ENCODE measurements at regions not wholly inside any gene's neighbourhood (a gene's known extent, or its start where the extent isn't known, plus 50 kb on each side); places are given as distances from the start of the nearest gene placed in this dataset.

DNA sequence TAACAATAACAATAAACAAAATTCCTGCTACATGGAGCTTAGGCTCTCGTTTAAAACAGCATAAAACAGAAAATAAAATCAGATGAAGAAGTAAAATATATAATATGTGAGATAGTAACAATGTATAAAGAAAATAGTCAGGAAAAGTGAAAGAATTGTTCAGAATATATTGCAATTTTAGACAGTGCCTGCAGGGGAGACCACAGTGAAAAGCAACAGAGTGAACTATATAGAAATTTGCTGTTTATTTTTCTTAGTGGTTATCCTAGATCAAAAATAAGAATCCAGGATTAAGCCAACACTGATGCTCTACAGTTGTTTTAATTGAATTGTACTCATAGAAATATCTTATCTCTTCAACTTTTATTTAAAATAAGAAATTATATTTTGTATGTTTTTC lies 1639.0 kb upstream of the B3GALT2 start:
- no peak overlapping the region for H3K4me3 ChIP-seq (replicated peaks in 1 of 3)
- H3K27me3 ChIP-seq = no peaks in the 10 kb centered on the region
- TF ChIP-seq, protein P1, sequence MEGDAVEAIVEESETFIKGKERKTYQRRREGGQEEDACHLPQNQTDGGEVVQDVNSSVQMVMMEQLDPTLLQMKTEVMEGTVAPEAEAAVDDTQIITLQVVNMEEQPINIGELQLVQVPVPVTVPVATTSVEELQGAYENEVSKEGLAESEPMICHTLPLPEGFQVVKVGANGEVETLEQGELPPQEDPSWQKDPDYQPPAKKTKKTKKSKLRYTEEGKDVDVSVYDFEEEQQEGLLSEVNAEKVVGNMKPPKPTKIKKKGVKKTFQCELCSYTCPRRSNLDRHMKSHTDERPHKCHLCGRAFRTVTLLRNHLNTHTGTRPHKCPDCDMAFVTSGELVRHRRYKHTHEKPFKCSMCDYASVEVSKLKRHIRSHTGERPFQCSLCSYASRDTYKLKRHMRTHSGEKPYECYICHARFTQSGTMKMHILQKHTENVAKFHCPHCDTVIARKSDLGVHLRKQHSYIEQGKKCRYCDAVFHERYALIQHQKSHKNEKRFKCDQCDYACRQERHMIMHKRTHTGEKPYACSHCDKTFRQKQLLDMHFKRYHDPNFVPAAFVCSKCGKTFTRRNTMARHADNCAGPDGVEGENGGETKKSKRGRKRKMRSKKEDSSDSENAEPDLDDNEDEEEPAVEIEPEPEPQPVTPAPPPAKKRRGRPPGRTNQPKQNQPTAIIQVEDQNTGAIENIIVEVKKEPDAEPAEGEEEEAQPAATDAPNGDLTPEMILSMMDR (IDR thresholded peaks at IDR 0.05) = no peak
- no peak for TF ChIP-seq POLR2A (IDR thresholded peaks at IDR 0.05)
- no peak for DNase-seq
- no peaks in the 10 kb centered on the region for H3K9me3 ChIP-seq
- no peaks in the 10 kb centered on the region for H3K4me1 ChIP-seq
- no peak overlapping the region for H3K27ac ChIP-seq
- intact Hi-C loops (cut with DNase I) = no loop called here
- H3K36me3 ChIP-seq = no peaks in the 10 kb centered on the region
- WGBS, 2 donors = 77 to 79% methylated on average over 1 of the region's 1 CpG

DNA sequence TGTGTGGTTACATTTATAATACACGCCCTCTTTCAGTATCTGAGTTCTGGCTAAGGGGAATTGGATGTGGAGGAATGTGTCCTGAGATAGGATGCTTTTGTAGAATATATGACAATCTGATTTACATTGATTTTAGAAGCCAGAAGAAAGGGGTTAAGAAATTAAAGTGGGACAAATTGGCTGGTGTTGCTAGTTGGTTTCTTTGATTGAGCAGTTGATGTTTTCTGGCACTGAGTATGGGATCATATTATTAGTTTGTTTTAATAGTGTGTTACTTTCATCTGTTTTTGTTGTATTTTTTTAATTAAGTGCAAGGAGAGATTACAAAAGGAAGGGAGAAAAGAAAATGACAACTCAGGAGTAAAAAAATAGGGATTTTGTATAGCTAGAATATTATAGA lies 1634.7 kb upstream of the B3GALT2 start:
- DNase-seq = no peak
- H3K4me3 ChIP-seq (replicated peaks in 1 of 3) = no peak overlapping the region
- no peak for TF ChIP-seq POLR2A (IDR thresholded peaks at IDR 0.05)
- TF ChIP-seq, protein P1 (IDR thresholded peaks at IDR 0.05) = no peak
- 94 to 96% methylated on average over 1 of the region's 1 CpG for WGBS, 2 donors
- H3K36me3 ChIP-seq = no peaks in the 10 kb centered on the region
- H3K27me3 ChIP-seq = no peaks in the 10 kb centered on the region
- intact Hi-C loops (cut with DNase I) = no loop called here
- H3K9me3 ChIP-seq = no peaks in the 10 kb centered on the region
- no peak overlapping the region for H3K27ac ChIP-seq
- no peaks in the 10 kb centered on the region for H3K4me1 ChIP-seq

DNA sequence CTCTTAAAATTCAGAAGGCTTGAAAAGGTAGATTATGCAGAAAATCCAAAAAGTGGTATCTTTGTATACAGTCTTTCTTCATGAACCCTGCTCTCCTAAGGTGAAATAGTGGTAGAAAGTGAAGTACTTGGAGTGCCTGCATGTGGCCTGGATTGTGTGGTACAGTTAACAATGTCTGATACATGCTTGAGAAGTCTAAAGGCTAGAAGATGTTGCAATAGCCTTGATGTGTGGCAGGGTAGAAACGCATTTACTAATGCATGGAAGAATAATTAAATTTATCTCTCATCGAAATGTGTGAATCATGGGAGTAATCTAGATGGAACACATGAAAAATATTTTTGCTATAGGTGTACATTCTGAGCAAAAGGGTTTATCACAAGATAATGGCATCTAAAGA lies 1632.3 kb upstream of the B3GALT2 start:
- Histone ChIP-seq H3K27ac (no peak overlapping the region), H3K27me3 (no peaks in the 10 kb centered on the region), H3K4me3 (replicated peaks in 1 of 3) (no peak overlapping the region), H3K4me1 (no peaks in the 10 kb centered on the region), H3K9me3 (no peaks in the 10 kb centered on the region), H3K36me3 (no peaks in the 10 kb centered on the region)
- no peak for DNase-seq
- intact Hi-C loops (cut with DNase I) = no loop called here
- no peak for TF ChIP-seq POLR2A (IDR thresholded peaks at IDR 0.05)
- TF ChIP-seq, protein P1 (IDR thresholded peaks at IDR 0.05) = no peak
- 82 to 83% methylated on average over 2 of the region's 2 CpGs for whole genome bisulfite sequencing, 2 donors

- Histone ChIP-seq H3K4me3 (replicated peaks in 1 of 3) (no peak overlapping the region), H3K27me3 (no peaks in the 10 kb centered on the region), H3K36me3 (no peaks in the 10 kb centered on the region), H3K4me1 (no peaks in the 10 kb centered on the region), H3K27ac (no peak overlapping the region), H3K9me3 (no peaks in the 10 kb centered on the region)
- WGBS, 2 donors = 48 to 96% methylated on average over 2 of the region's 2 CpGs
- TF ChIP-seq, protein P1 (IDR thresholded peaks at IDR 0.05) = no peak
- TF ChIP-seq POLR2A (IDR thresholded peaks at IDR 0.05) = no peak
- intact Hi-C loops (cut with DNase I) = no loop called here
- no peak for DNase-seq
Measured at GRCh38 chr1:194816859-194817258, 1630.4 kb upstream of the B3GALT2 start.

GRCh38 chr1:194813096-194813495 lies 1626.7 kb upstream of the B3GALT2 start:
- intact Hi-C loops (cut with DNase I) = no loop called here

More at GRCh38 chr1:194813096-194813495, 1626.7 kb upstream of the B3GALT2 start:
- Histone ChIP-seq H3K9me3 (no peaks in the 10 kb centered on the region), H3K36me3 (no peaks in the 10 kb centered on the region), H3K27ac (no peak overlapping the region), H3K4me1 (peaks cover 0 to 8% of the 10 kb centered on the region in 2 donors), H3K27me3 (no peaks in the 10 kb centered on the region), H3K4me3 (replicated peaks in 1 of 3) (no peak overlapping the region)
- no peak for DNase-seq
- no peak for TF ChIP-seq POLR2A (IDR thresholded peaks at IDR 0.05)
- TF ChIP-seq, protein P1 (IDR thresholded peaks at IDR 0.05) = no peak
- WGBS, 2 donors = 90 to 94% methylated on average over 1 of the region's 1 CpG

All from thyroid gland (tissue), 4 donors.